ENCODE measurements at regions not wholly inside any gene's neighbourhood (a gene's known extent, or its start where the extent isn't known, plus 50 kb on each side); places are given as distances from the start of the nearest gene placed in this dataset.
A peak's percentile ranks its signal among the peaks of the same experiment; 100 is the strongest.
"Not testable (repeated sequence)": the region's sequence is repeated elsewhere in the genome, so short reads cannot be mapped to it uniquely, and the experiment has no call there.

GRCh38 chrX:887724-888123, 257.1 kb downstream of the SHOX start:
- not testable (repeated sequence) for ATAC-seq; H3K4me3 Mint-ChIP-seq; H3K27ac Mint-ChIP-seq; H3K4me1 Mint-ChIP-seq (ENCODE audit: low read depth in 2 of 2); H3K9me3 Mint-ChIP-seq; H3K36me3 Mint-ChIP-seq; DNase-seq (ENCODE audit: low spot score); H3K27me3 Mint-ChIP-seq

DNA sequence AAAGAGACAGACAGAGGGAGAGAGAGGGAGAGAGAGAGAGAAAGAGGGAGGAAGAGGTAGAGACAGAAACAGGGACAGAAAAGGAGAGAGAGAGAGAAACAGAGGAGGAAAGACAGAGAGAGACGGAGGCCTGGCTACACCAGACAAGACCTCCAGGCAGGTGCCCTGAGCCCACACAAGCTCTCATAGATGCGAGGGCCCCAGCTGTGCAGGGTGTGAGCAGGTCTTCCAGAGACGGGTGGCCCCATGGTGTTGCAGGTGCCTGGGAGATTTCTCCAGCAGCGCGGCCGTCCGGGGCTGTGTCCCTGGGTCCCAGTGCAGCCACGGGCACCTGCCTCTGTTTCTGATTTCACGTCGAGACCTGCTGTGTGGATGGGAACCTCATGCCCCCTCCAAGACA, 253.0 kb downstream of the SHOX start:
- H3K4me1 Mint-ChIP-seq (ENCODE audit: low read depth in 2 of 2) = no peaks in the 10 kb centered on the region
- H3K36me3 Mint-ChIP-seq = no peaks in the 10 kb centered on the region
- peaks cover 13% of the 10 kb centered on the region in 2 donors for H3K27me3 Mint-ChIP-seq
- H3K4me3 Mint-ChIP-seq = no peak overlapping the region
- DNase-seq (ENCODE audit: low spot score) (no peak), ATAC-seq (peak in 1 of 2 donors; percentile 32)
- no peaks in the 10 kb centered on the region for H3K9me3 Mint-ChIP-seq
- no peak overlapping the region for H3K27ac Mint-ChIP-seq

GRCh38 chrX:879756-880698, 249.4 kb downstream of the SHOX start:
- peaks cover 13% of the 10 kb centered on the region in 2 donors for H3K27me3 Mint-ChIP-seq
- not testable (repeated sequence) for H3K27ac Mint-ChIP-seq, H3K4me3 Mint-ChIP-seq

GRCh38 chrX:874061-874460, 243.5 kb downstream of the SHOX start:
- H3K36me3 Mint-ChIP-seq = no peaks in the 10 kb centered on the region
- no peaks in the 10 kb centered on the region for H3K27me3 Mint-ChIP-seq
- ATAC-seq = no peak
- no peak overlapping the region for H3K27ac Mint-ChIP-seq
- peaks cover 7% of the 10 kb centered on the region for H3K9me3 Mint-ChIP-seq
- no peak for DNase-seq (ENCODE audit: low spot score)
- H3K4me3 Mint-ChIP-seq = no peak overlapping the region
- H3K4me1 Mint-ChIP-seq (ENCODE audit: low read depth in 2 of 2) = no peaks in the 10 kb centered on the region

More at GRCh38 chrX:879756-880698, 249.4 kb downstream of the SHOX start:
- H3K4me1 Mint-ChIP-seq (ENCODE audit: low read depth in 2 of 2); DNase-seq (ENCODE audit: low spot score); H3K36me3 Mint-ChIP-seq; H3K9me3 Mint-ChIP-seq; ATAC-seq: not testable (repeated sequence)

- DNase-seq (ENCODE audit: low spot score) (no peak), ATAC-seq (no peak)
- H3K27ac Mint-ChIP-seq = no peak overlapping the region
- peaks cover 7% of the 10 kb centered on the region for H3K9me3 Mint-ChIP-seq
- H3K4me1 Mint-ChIP-seq (ENCODE audit: low read depth in 2 of 2) = no peaks in the 10 kb centered on the region
- no peaks in the 10 kb centered on the region for H3K36me3 Mint-ChIP-seq
- H3K27me3 Mint-ChIP-seq = no peaks in the 10 kb centered on the region
- H3K4me3 Mint-ChIP-seq = no peak overlapping the region
Observed at GRCh38 chrX:873016-873415, 242.4 kb downstream of the SHOX start.

DNA sequence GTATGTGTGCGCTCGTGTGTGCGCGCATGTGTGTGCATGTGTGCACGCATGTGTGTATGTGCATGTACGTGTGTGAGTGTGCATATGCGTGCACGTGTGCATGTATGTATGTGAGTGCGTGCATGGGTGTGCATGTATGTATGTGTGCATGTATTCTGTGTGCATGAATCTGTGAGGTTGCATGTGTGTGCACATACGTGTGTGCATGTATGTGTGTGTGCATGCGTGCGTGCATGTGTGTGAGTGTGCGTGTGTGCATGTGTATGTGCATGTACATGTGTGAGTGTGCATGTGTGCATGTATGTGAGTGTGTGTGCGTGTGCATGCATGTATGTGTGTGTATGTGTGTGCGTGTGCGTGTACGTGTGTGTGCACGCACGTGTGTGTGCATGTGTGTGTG, 241.5 kb downstream of the SHOX start:
- Mint-ChIP-seq H3K4me1 (ENCODE audit: low read depth in 2 of 2) (no peaks in the 10 kb centered on the region), H3K4me3 (no peak overlapping the region), H3K36me3 (no peaks in the 10 kb centered on the region), H3K27ac (no peak overlapping the region), H3K9me3 (peaks cover 7% of the 10 kb centered on the region), H3K27me3 (no peaks in the 10 kb centered on the region)
- no peak for DNase-seq (ENCODE audit: low spot score)
- peak in 1 of 2 donors; percentile 13 for ATAC-seq

GRCh38 chrX:871626-872025, 241.0 kb downstream of the SHOX start:
- H3K4me3 Mint-ChIP-seq = no peak overlapping the region
- no peak for DNase-seq (ENCODE audit: low spot score)
- ATAC-seq = no peak
- H3K9me3 Mint-ChIP-seq = peaks cover 7% of the 10 kb centered on the region
- H3K27ac Mint-ChIP-seq = no peak overlapping the region
- no peaks in the 10 kb centered on the region for H3K36me3 Mint-ChIP-seq
- H3K4me1 Mint-ChIP-seq (ENCODE audit: low read depth in 2 of 2) = no peaks in the 10 kb centered on the region
- H3K27me3 Mint-ChIP-seq = no peaks in the 10 kb centered on the region

DNA sequence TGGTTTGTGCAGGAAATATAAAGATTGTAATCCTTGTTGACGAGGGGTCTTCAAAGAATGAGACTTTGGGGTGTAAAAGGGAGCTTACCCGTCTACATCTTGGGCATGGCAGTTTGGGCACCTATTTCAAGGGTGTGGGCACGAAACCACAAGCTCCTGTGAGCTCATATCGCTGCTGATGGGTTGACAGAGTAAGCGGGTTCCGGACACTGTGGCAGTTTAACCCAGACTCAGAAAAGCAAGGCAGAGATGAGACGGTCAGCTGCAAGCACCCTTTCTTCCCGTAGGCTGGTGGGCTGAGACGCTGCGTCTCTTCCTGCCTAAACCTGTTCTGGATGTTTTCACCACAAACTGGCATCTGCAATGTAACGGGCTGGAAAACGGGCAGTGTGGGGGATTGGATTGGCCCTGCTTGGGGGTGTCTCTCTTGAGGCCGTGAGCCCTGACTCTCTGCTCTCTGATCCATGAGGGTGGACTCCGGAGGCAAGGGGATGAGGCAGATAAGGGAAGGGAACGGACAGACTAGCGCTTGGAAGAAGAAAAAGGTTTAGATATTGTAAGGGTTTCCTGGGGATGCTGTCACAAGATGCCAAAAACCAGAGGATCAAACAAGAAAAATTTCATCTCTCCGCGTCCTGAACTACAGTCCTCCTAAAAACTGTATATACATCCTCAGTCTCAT, 237.5 kb downstream of the SHOX start:
- H3K27ac Mint-ChIP-seq = no peak overlapping the region
- ATAC-seq = no peak
- DNase-seq (ENCODE audit: low spot score) = no peak
- no peaks in the 10 kb centered on the region for H3K36me3 Mint-ChIP-seq
- H3K9me3 Mint-ChIP-seq = peaks cover 7% of the 10 kb centered on the region
- H3K27me3 Mint-ChIP-seq = no peaks in the 10 kb centered on the region
- H3K4me3 Mint-ChIP-seq = no peak overlapping the region
- H3K4me1 Mint-ChIP-seq (ENCODE audit: low read depth in 2 of 2) = no peaks in the 10 kb centered on the region

GRCh38 chrX:867502-867901, 236.9 kb downstream of the SHOX start:
- no peak overlapping the region for H3K4me3 Mint-ChIP-seq

DNA sequence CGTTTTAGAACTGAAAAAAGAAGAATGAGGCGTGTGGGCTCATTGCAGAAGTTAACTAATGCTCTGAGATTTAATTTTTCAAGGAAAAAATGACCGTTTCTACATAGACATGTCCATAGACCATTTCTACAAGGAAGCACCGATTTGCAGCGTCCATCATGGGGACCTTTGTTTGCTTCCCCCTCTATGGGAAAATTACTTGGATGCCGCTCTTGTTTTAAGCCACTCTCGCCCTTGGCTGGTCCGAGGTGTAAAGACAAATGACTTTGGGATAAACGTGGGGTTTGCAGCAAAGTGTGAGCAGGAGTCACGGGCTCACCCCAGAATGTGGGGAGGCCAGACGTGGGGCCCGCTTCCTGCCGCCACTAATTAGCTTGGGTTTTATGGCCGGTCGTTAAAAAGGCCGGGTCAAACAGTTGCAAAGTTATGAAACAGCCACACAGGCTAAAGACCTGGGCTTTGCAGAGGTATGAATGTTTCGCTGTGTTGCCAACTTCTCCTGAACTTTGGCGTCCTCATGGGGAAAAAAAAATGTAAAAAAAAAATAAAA, 235.9 kb downstream of the SHOX start:
- H3K27me3 Mint-ChIP-seq = no peaks in the 10 kb centered on the region
- no peak overlapping the region for H3K4me3 Mint-ChIP-seq
- ATAC-seq (no peak), DNase-seq (ENCODE audit: low spot score) (no peak)
- no peaks in the 10 kb centered on the region for H3K36me3 Mint-ChIP-seq
- H3K9me3 Mint-ChIP-seq = no peaks in the 10 kb centered on the region
- H3K4me1 Mint-ChIP-seq (ENCODE audit: low read depth in 2 of 2) = no peaks in the 10 kb centered on the region
- H3K27ac Mint-ChIP-seq = no peak overlapping the region

More at GRCh38 chrX:867502-867901, 236.9 kb downstream of the SHOX start:
- H3K27me3 Mint-ChIP-seq = no peaks in the 10 kb centered on the region
- no peaks in the 10 kb centered on the region for H3K4me1 Mint-ChIP-seq (ENCODE audit: low read depth in 2 of 2)
- H3K36me3 Mint-ChIP-seq = no peaks in the 10 kb centered on the region
- ATAC-seq (no peak), DNase-seq (ENCODE audit: low spot score) (no peak)
- no peak overlapping the region for H3K27ac Mint-ChIP-seq
- H3K9me3 Mint-ChIP-seq = peaks cover 7% of the 10 kb centered on the region

DNA sequence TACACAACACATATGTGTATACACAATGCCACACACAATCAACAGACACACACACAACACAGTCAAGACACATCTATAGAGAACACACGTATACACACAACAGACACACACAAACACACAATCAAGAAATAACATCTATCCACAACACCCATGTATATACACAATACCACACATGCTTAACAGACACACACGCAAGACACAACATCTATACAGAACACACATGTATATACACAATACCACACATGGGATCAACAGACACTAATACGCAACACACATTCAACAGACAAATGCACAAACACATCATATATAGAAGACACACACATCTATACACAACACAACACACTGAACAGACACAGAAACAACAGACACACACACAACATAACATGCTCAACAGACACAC, 234.8 kb downstream of the SHOX start:
- H3K27ac Mint-ChIP-seq = no peak overlapping the region
- H3K27me3 Mint-ChIP-seq = no peaks in the 10 kb centered on the region
- DNase-seq (ENCODE audit: low spot score) (no peak), ATAC-seq (no peak)
- H3K36me3 Mint-ChIP-seq = no peaks in the 10 kb centered on the region
- H3K4me1 Mint-ChIP-seq (ENCODE audit: low read depth in 2 of 2) = no peaks in the 10 kb centered on the region
- no peak overlapping the region for H3K4me3 Mint-ChIP-seq
- no peaks in the 10 kb centered on the region for H3K9me3 Mint-ChIP-seq

- DNase-seq (ENCODE audit: low spot score) (no peak), ATAC-seq (no peak)
- peaks cover 0 to 3% of the 10 kb centered on the region in 2 donors for H3K27me3 Mint-ChIP-seq
- H3K4me1 Mint-ChIP-seq (ENCODE audit: low read depth in 2 of 2) = no peaks in the 10 kb centered on the region
- no peak overlapping the region for H3K4me3 Mint-ChIP-seq
- no peaks in the 10 kb centered on the region for H3K9me3 Mint-ChIP-seq
- no peaks in the 10 kb centered on the region for H3K36me3 Mint-ChIP-seq
- no peak overlapping the region for H3K27ac Mint-ChIP-seq
Observed at GRCh38 chrX:861921-862320, 231.3 kb downstream of the SHOX start.

- Mint-ChIP-seq H3K27ac (no peak overlapping the region), H3K4me1 (ENCODE audit: low read depth in 2 of 2) (no peaks in the 10 kb centered on the region), H3K9me3 (no peaks in the 10 kb centered on the region), H3K36me3 (no peaks in the 10 kb centered on the region), H3K4me3 (no peak overlapping the region), H3K27me3 (peaks cover 0 to 3% of the 10 kb centered on the region in 2 donors)
- DNase-seq (ENCODE audit: low spot score) (no peak), ATAC-seq (no peak)
Observed at GRCh38 chrX:861340-861890, 230.8 kb downstream of the SHOX start.

GRCh38 chrX:859329-859728, 228.7 kb downstream of the SHOX start:
- H3K4me3 Mint-ChIP-seq = no peak overlapping the region
- no peaks in the 10 kb centered on the region for H3K36me3 Mint-ChIP-seq
- no peaks in the 10 kb centered on the region for H3K4me1 Mint-ChIP-seq (ENCODE audit: low read depth in 2 of 2)
- H3K9me3 Mint-ChIP-seq = no peaks in the 10 kb centered on the region
- no peak for ATAC-seq
- H3K27me3 Mint-ChIP-seq = peaks cover 0 to 5% of the 10 kb centered on the region in 2 donors
- no peak for DNase-seq (ENCODE audit: low spot score)
- no peak overlapping the region for H3K27ac Mint-ChIP-seq

Measured in natural killer cell treated with Interleukin-12 subunit alpha and Interleukin-12 subunit beta and Interleukin-15 and Interleukin-18, amount 100 ng/mL, for 72 hours (primary cell).